Activated CD4-positive, alpha-beta T cell treated with anti-CD3 and anti-CD28 coated beads, Interleukin-2, amount 10 ng/mL, durations not matched to agents 7 days and 5 days (primary cell): ENCODE measurements at regions not wholly inside any gene's neighbourhood (a gene's known extent, or its start where the extent isn't known, plus 50 kb on each side); places are given as distances from the start of the nearest gene placed in this dataset.

Experiments
- CTCF ChIA-PET: fragments of 350-600 bp; sonication (Branson Sonifier 250); formaldehyde crosslinking; loops from one replicate; lab custom pipeline; 2021; ENCODE audit warnings: antibody characterized with exemption; lab: Charles Lee
- POLR2A ChIA-PET: fragments of 350-600 bp; sonication (Branson Sonifier 250); formaldehyde crosslinking; loops from one replicate; lab custom pipeline; 2021; ENCODE audit warnings: antibody characterized with exemption; lab: Charles Lee
- DNase-seq: peaks from one replicate; pipeline ENCODE4 v3.0.0-alpha.2; 2020
- H3K27ac Mint-ChIP-seq: one replicate; pipeline ENCODE4 v1.8.0; 2021; ENCODE audit warnings: mild to moderate bottlenecking, moderate library complexity, mixed read lengths
- H3K27me3 Mint-ChIP-seq: one replicate; pipeline ENCODE4 v1.8.0; 2021; ENCODE audit warnings: mixed read lengths
- H3K36me3 Mint-ChIP-seq: one replicate; pipeline ENCODE4 v1.8.0; 2021; ENCODE audit warnings: low read depth, mixed read lengths
- H3K4me1 Mint-ChIP-seq: one replicate; pipeline ENCODE4 v1.8.0; 2021; ENCODE audit warnings: mixed read lengths
- H3K4me3 Mint-ChIP-seq: one replicate; pipeline ENCODE4 v1.8.0; 2021; ENCODE audit warnings: mild to moderate bottlenecking, moderate library complexity, mixed read lengths
- H3K9me3 Mint-ChIP-seq: one replicate; pipeline ENCODE4 v1.8.0; 2021; ENCODE audit warnings: mixed read lengths

DNA sequence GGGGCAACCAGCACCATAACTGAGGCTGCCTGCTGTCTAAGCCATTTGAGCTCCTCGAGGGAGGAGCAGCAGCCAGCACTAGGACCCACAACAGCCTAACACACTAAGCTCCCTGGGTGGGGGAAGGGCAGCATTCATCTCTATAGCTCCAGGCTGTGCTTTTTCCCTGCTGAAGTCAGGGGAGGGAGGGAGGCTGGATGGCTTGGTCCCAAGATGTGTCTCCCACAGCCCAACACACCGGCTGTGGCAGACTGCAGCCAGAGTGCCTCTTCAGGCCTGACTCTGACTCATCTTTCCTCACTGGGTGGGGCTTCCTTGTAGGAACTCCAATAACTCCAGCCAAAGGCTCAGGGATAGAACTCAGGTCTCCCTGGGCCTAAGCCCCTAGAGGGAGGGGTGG lies 296.3 kb downstream of the PRDM2 start:
- Mint-ChIP-seq H3K4me1 (no peaks in the 10 kb centered on the region), H3K27me3 (peaks cover 4% of the 10 kb centered on the region), H3K9me3 (peaks cover 11% of the 10 kb centered on the region), H3K4me3 (no peak overlapping the region), H3K36me3 (no peaks in the 10 kb centered on the region), H3K27ac (no peak overlapping the region)
- no peak for DNase-seq
- CTCF ChIA-PET, result no interaction called here
- POLR2A ChIA-PET, result no interaction called here

DNA sequence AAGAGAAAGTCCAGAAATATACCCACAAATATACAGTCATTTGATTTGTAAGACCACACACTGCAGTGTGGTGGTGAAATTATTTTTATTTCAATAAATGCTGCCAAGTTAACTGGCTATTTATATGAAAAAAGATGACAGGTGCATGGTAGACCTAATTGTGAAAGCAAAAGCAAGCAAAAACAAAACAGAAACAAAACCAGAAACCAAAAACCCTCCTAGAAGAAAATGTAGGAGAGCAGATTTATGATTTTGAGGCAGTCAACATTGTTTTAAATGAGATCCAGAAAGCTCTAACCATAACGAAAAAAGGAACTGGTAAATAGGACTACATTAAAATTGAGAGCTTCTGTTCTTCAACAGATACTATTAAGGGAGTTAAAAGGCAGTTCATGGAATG lies 303.6 kb downstream of the PRDM2 start:
- Mint-ChIP-seq H3K27me3 (peaks cover 3% of the 10 kb centered on the region), H3K4me3 (no peak overlapping the region), H3K9me3 (peaks cover 13% of the 10 kb centered on the region), H3K27ac (no peak overlapping the region), H3K36me3 (no peaks in the 10 kb centered on the region), H3K4me1 (peaks cover 5% of the 10 kb centered on the region)
- no peak for DNase-seq
- POLR2A ChIA-PET, result no interaction called here
- CTCF ChIA-PET, result no interaction called here

DNA sequence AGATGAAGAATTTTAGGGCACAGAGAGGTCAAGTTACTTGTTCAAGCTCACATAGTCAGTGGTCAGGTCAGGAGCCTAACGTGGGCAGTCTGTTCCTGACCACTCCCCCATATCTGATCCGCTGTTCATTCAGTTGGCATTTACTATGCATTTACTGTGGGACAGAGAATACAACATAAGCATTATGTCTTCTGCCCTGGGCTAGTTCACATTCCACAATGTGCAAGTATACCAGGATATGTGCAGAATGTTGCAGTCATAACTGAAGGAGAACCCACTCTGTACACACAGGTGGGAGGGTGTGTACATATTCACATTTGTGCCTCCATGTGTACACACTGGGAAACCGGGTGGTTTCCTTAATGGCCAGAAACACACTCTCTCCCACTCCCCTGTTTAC lies 309.6 kb downstream of the PRDM2 start:
- Mint-ChIP-seq H3K27ac (no peak overlapping the region), H3K4me1 (no peaks in the 10 kb centered on the region), H3K36me3 (no peaks in the 10 kb centered on the region), H3K4me3 (no peak overlapping the region), H3K9me3 (no peaks in the 10 kb centered on the region), H3K27me3 (peaks cover 3% of the 10 kb centered on the region)
- DNase-seq, result no peak
- ChIA-PET CTCF (no interaction called here), POLR2A (no interaction called here)

DNA sequence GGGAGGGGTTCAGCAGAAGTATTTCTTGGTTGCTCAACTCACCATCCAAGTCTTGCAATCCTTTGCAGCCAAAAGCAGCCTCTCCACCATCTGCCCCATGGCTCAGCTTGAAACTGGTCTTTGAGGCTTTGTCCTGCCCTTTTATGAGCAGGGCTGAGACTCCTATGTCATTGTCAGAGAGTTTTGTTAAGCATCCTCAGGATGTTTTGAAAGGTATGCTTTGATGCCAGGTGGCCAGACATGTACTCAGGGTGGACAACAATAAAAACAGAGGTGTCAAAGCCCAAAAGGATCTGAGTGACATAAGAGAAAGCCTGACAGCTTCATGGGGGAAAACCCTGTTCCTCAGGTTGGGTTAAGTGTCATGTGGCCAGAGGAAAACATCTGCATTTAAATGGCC lies 310.5 kb downstream of the PRDM2 start:
- ChIA-PET POLR2A (no interaction called here), CTCF (no interaction called here)
- H3K4me1 Mint-ChIP-seq, result no peaks in the 10 kb centered on the region
- no peaks in the 10 kb centered on the region for H3K36me3 Mint-ChIP-seq
- H3K27me3 Mint-ChIP-seq, result peaks cover 4% of the 10 kb centered on the region
- no peak overlapping the region for H3K4me3 Mint-ChIP-seq
- H3K9me3 Mint-ChIP-seq, result no peaks in the 10 kb centered on the region
- DNase-seq, result no peak
- H3K27ac Mint-ChIP-seq, result no peak overlapping the region

DNA sequence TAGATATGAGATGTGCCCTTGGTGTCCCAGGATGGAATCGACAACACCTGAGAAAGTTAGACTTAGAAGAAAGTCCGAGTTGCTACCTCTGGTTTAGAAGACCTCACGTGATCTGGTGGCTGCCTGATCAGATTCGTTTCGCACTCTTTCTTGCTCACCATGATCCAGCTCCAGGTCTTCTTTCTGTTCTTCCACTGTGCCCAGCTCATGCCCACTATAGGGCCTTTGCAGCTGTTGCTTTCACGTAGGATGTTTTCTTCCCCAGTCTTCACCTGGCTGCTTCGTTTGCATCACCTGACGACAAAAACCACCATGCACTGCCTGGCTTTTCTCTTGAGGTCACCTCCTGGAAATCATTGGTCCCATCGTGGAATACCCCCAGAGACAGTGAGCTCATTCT lies 311.1 kb downstream of the PRDM2 start:
- DNase-seq, result no peak
- no peaks in the 10 kb centered on the region for H3K9me3 Mint-ChIP-seq
- no peak overlapping the region for H3K27ac Mint-ChIP-seq
- ChIA-PET CTCF (no interaction called here), POLR2A (no interaction called here)
- peaks cover 2% of the 10 kb centered on the region for H3K27me3 Mint-ChIP-seq
- H3K4me1 Mint-ChIP-seq, result no peaks in the 10 kb centered on the region
- no peaks in the 10 kb centered on the region for H3K36me3 Mint-ChIP-seq
- H3K4me3 Mint-ChIP-seq, result no peak overlapping the region

DNA sequence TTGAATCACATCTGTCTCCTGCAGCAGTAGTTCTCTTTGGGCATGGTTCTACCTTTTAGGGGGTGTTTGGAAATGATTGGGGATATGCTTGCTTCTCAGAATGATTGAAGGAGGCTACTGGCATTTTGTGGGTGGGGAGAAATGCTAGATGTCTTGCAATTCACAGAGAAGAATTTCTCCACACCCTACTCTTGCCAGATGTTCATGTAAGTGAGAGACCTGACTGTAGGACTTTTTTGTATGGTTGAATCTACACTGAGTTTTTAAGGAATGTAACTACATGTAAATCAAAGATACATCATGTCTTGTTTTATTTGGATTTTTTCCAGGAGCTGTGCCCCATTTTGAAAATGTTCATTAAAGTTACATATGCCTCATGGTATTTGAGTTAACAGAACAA lies 311.9 kb downstream of the PRDM2 start:
- Mint-ChIP-seq H3K27me3 (peaks cover 2% of the 10 kb centered on the region), H3K27ac (no peak overlapping the region), H3K9me3 (no peaks in the 10 kb centered on the region), H3K4me1 (no peaks in the 10 kb centered on the region), H3K4me3 (no peak overlapping the region), H3K36me3 (no peaks in the 10 kb centered on the region)
- no peak for DNase-seq
- CTCF ChIA-PET, result no interaction called here
- POLR2A ChIA-PET, result no interaction called here

DNA sequence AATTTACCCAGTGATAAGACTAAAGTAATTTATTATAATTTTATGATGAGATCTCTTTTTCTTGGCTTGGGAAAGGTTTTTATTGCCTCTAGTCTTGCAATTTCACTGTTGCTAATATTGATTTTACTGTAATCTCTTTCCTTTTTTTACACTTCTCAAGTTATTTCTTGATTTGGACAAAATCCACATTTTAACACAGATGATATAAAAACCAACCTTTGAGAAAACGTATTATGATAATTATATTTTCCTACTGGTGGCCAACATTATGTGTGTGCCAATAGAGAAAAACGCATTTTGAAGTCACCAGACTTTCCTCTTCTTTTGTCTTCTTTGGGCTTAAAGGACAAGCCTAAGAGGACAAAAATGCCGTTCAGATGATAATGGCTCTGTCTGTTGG lies 314.9 kb downstream of the PRDM2 start:
- no peak for DNase-seq
- H3K27me3 Mint-ChIP-seq, result peaks cover 4% of the 10 kb centered on the region
- no peak overlapping the region for H3K27ac Mint-ChIP-seq
- no peaks in the 10 kb centered on the region for H3K36me3 Mint-ChIP-seq
- no peaks in the 10 kb centered on the region for H3K4me1 Mint-ChIP-seq
- ChIA-PET POLR2A (no interaction called here), CTCF (no interaction called here)
- no peaks in the 10 kb centered on the region for H3K9me3 Mint-ChIP-seq
- H3K4me3 Mint-ChIP-seq, result no peak overlapping the region

DNA sequence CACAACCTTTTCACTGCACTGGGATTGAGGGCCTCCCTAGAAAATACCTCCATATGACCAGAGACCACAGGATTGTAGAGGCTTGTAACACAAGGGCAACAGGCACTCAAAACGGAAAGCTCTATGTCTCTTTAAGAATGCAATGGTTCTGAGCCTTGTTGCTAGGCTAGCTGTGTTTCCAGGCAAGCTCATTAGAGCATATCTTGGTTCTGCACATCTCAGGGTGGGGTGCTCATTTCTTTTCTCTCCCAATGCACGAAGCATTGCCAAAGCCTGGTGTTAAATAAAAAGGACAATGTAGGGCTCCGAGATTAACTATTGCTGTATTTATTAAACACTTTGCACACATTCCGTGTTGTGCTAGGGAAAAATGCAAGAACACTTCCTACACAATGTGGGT lies 315.9 kb downstream of the PRDM2 start:
- ChIA-PET POLR2A (no interaction called here), CTCF (no interaction called here)
- H3K27ac Mint-ChIP-seq, result no peak overlapping the region
- H3K4me1 Mint-ChIP-seq, result no peaks in the 10 kb centered on the region
- no peak for DNase-seq
- H3K27me3 Mint-ChIP-seq, result peaks cover 4% of the 10 kb centered on the region
- H3K9me3 Mint-ChIP-seq, result no peaks in the 10 kb centered on the region
- no peaks in the 10 kb centered on the region for H3K36me3 Mint-ChIP-seq
- no peak overlapping the region for H3K4me3 Mint-ChIP-seq

DNA sequence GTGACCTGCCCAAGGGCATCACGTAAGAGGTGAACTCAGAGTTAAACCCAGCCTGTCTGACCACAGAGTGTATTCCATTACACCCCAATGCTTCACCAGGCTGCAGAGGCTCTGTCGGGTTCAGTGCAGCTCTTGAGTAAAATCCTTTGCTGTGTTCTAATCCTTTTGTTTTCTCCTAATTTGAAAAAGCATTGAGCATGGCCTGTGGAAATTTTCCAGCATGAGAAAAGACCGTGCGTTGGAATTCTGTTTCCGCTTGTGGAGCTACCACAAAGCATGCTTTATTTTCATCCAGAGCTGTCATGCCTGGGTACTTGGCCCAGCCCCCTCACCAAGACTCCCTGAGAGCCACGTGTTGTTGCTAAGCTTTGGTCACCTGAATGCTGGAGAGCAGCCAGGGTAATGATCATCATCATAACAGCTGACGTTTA lies 317.6 kb downstream of the PRDM2 start:
- H3K27ac Mint-ChIP-seq, result no peak overlapping the region
- H3K9me3 Mint-ChIP-seq, result no peaks in the 10 kb centered on the region
- H3K4me3 Mint-ChIP-seq, result no peak overlapping the region
- peaks cover 4% of the 10 kb centered on the region for H3K27me3 Mint-ChIP-seq
- POLR2A ChIA-PET, result no interaction called here
- H3K4me1 Mint-ChIP-seq, result no peaks in the 10 kb centered on the region
- CTCF ChIA-PET, result interaction anchor here (1.1 kb wide), 1 partner anchor 18 kb away, joined by 4 read pairs; no protein-coding TSS in a partner anchor
- no peaks in the 10 kb centered on the region for H3K36me3 Mint-ChIP-seq
- DNase-seq, result no peak

DNA sequence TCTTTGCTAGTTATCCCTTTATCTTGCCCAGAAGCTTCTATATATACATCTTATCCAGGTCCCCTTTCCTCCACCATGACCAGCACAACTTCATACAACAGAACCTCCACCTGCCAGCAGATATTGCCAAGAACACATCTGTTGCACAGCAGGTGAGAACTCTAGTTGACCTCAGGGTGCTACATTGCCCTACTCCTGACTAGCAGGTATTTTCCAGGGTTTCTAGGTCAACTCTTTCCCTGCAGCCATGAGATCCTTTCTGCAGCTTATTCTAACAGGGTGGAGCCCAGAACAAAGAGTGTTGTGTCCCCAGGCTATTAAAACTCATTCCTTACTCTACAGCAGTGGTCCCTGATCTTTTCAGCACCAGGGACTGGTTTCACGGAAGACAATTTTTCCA lies 319.5 kb downstream of the PRDM2 start:
- Mint-ChIP-seq H3K36me3 (no peaks in the 10 kb centered on the region), H3K27me3 (peaks cover 4% of the 10 kb centered on the region), H3K9me3 (no peaks in the 10 kb centered on the region), H3K4me1 (no peaks in the 10 kb centered on the region), H3K4me3 (no peak overlapping the region), H3K27ac (no peak overlapping the region)
- ChIA-PET CTCF (no interaction called here), POLR2A (no interaction called here)
- no peak for DNase-seq

DNA sequence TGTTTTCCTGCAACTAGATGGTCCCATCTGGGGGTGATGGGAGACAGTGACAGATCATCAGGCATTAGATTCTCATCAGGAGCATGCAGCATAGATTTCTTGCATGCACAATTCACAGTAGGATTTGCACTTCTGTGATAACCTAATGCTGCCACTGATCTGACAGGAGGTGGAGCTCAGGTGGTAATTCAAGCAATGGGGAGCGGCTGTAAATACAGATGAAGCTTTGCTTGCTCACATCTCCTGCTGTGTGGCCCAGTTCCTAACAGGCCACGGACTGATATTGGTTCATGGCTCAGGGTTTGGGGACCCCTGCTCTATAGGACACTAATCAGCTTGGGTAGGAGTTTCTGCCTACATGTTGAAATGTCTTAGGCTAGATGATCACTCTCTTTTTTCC lies 320.0 kb downstream of the PRDM2 start:
- Mint-ChIP-seq H3K27me3 (peaks cover 2% of the 10 kb centered on the region), H3K9me3 (no peaks in the 10 kb centered on the region), H3K27ac (no peak overlapping the region), H3K4me1 (no peaks in the 10 kb centered on the region), H3K4me3 (no peak overlapping the region), H3K36me3 (no peaks in the 10 kb centered on the region)
- ChIA-PET CTCF (no interaction called here), POLR2A (no interaction called here)
- DNase-seq, result no peak

DNA sequence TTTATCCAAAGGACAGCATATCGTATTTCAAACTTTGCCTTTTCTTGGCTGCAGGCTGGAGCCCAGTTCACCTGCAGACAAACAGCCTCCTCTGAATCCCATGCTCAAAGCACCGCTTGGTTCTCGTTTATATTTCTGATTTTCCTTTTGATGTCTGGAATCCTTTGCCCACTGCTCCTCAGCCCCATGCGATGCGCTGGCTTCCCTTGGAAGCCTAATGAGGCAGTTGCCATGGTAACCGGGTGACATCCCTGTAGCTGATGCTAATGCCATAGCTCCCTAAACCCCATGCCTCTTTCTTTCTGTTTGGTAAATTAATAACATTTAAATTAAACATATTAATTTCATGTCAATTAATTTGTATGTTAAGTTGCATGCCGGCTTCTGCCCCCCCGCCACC lies 327.1 kb downstream of the PRDM2 start:
- no peak overlapping the region for H3K4me3 Mint-ChIP-seq
- DNase-seq, result no peak
- H3K4me1 Mint-ChIP-seq, result no peaks in the 10 kb centered on the region
- H3K9me3 Mint-ChIP-seq, result no peaks in the 10 kb centered on the region
- H3K27me3 Mint-ChIP-seq, result no peaks in the 10 kb centered on the region
- POLR2A ChIA-PET, result no interaction called here
- CTCF ChIA-PET, result no interaction called here
- H3K36me3 Mint-ChIP-seq, result no peaks in the 10 kb centered on the region
- no peak overlapping the region for H3K27ac Mint-ChIP-seq

DNA sequence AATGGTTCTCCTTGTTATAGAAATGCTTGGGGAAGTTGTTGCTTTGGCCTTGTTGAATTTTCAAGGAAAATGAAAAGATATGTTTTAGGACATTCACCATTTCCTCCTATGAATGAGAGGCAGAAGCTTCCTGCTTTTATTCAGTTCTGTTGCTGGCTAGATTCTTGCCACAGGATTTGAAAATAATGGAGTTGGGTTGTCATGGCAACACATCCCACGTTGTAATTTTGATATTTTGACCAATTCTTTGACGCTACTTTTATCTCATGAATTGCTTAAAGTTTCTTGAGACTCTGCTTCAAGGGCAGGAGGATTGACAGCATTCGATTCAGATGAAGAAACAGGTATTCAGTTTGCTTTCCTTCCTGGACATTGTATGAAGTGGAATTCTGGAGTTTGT lies 331.5 kb downstream of the PRDM2 start:
- H3K4me1 Mint-ChIP-seq, result no peaks in the 10 kb centered on the region
- H3K4me3 Mint-ChIP-seq, result no peak overlapping the region
- no peaks in the 10 kb centered on the region for H3K9me3 Mint-ChIP-seq
- no peak overlapping the region for H3K27ac Mint-ChIP-seq
- ChIA-PET POLR2A (no interaction called here), CTCF (no interaction called here)
- H3K36me3 Mint-ChIP-seq, result no peaks in the 10 kb centered on the region
- no peak for DNase-seq
- H3K27me3 Mint-ChIP-seq, result no peaks in the 10 kb centered on the region

DNA sequence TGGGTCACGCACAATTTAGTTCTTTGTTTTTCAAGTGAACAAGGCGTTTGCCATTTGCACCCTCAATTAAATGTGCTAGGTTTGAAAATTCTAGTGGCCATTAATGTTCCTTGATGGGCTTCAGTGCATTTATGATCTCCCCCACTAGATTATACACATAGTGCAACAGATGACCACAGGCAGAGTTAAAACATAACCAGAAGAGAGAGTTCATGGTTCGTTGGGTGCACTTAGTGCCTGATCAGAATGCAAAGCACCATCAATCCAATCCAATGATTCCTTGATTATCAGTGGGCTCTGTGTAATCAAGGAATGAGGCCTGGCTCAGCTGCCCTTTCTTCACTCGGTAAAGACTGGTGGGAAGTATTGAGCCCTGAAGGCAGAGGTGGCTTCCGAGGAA lies 334.5 kb downstream of the PRDM2 start:
- ChIA-PET CTCF (no interaction called here), POLR2A (no interaction called here)
- no peak for DNase-seq
- peaks cover 2% of the 10 kb centered on the region for H3K27me3 Mint-ChIP-seq
- no peaks in the 10 kb centered on the region for H3K4me1 Mint-ChIP-seq
- H3K9me3 Mint-ChIP-seq, result no peaks in the 10 kb centered on the region
- no peak overlapping the region for H3K4me3 Mint-ChIP-seq
- H3K36me3 Mint-ChIP-seq, result no peaks in the 10 kb centered on the region
- H3K27ac Mint-ChIP-seq, result no peak overlapping the region
